ENCODE measurements at regions not wholly inside any gene's neighbourhood (a gene's known extent, or its start where the extent isn't known, plus 50 kb on each side); places are given as distances from the start of the nearest gene placed in this dataset.
A peak's percentile ranks its signal among the peaks of the same experiment; 100 is the strongest.
"Not testable (repeated sequence)": the region's sequence is repeated elsewhere in the genome, so short reads cannot be mapped to it uniquely, and the experiment has no call there.

- no peak for TF ChIP-seq CTCF (IDR thresholded peaks at IDR 0.05; ENCODE audit: insufficient read depth, missing control alignments)
- peak; percentile 61 for FAIRE-seq
- DNase-seq (ENCODE audit: insufficient read length, low spot score), result peak; percentile 25
These were observed 379.6 kb downstream of the MLLT3 start for GRCh38 chr9:20242510-20243189.

GRCh38 chr9:20240498-20240897, 381.8 kb downstream of the MLLT3 start:
- FAIRE-seq (no peak), DNase-seq (ENCODE audit: insufficient read length, low spot score) (no peak)
- TF ChIP-seq CTCF (IDR thresholded peaks at IDR 0.05; ENCODE audit: insufficient read depth, missing control alignments), result no peak

- DNase-seq (ENCODE audit: insufficient read length, low spot score) (no peak), FAIRE-seq (no peak)
- no peak for TF ChIP-seq CTCF (IDR thresholded peaks at IDR 0.05; ENCODE audit: insufficient read depth, missing control alignments)
These were observed 383.4 kb downstream of the MLLT3 start for GRCh38 chr9:20238921-20239320.

GRCh38 chr9:20237686-20238085, 384.6 kb downstream of the MLLT3 start:
- TF ChIP-seq CTCF (IDR thresholded peaks at IDR 0.05; ENCODE audit: insufficient read depth, missing control alignments), result no peak
- DNase-seq (ENCODE audit: insufficient read length, low spot score) (no peak), FAIRE-seq (no peak)

- DNase-seq (ENCODE audit: insufficient read length, low spot score), result no peak
- no peak for FAIRE-seq
- no peak for TF ChIP-seq CTCF (IDR thresholded peaks at IDR 0.05; ENCODE audit: insufficient read depth, missing control alignments)
These were observed 385.6 kb downstream of the MLLT3 start for GRCh38 chr9:20236676-20237075.

GRCh38 chr9:20235206-20235605, 387.1 kb downstream of the MLLT3 start:
- DNase-seq (ENCODE audit: insufficient read length, low spot score); FAIRE-seq: not testable (repeated sequence)

GRCh38 chr9:20228096-20228495, 394.2 kb downstream of the MLLT3 start:
- DNase-seq (ENCODE audit: insufficient read length, low spot score) (no peak), FAIRE-seq (no peak)
- no peak for TF ChIP-seq CTCF (IDR thresholded peaks at IDR 0.05; ENCODE audit: insufficient read depth, missing control alignments)

All from D721Med (cell line).